SK-N-SH (cell line): ENCODE measurements at regions not wholly inside any gene's neighbourhood (a gene's known extent, or its start where the extent isn't known, plus 50 kb on each side); places are given as distances from the start of the nearest gene placed in this dataset.

ENCODE experiments used
- CTCF ChIA-PET: fragments of 300-600, 350-600 bp; formaldehyde crosslinking; extraction: SDS; loops from one replicate; lab custom pipeline; 2021; lab: Yijun Ruan, JAX
- POLR2A ChIA-PET: fragments of 350-600 bp; sonication (Branson Sonifier 250); formaldehyde crosslinking; extraction: SDS; loops from one replicate; lab custom pipeline; 2020; ENCODE audit warnings: antibody characterized with exemption, inconsistent platforms; lab: Yijun Ruan, JAX
- DNase-seq: peaks from one replicate; pipeline ENCODE4 v3.0.0; 2012
- H2AFZ ChIP-seq: fragments of 200-600 bp; sonication (generic); 2 replicates; pipeline ENCODE4 v1.8.1; 2016; ENCODE audit warnings: antibody characterized with exemption, mild to moderate bottlenecking, low read depth
- H3F3A ChIP-seq: fragments of 200-600 bp; sonication (generic); replicated peaks from 2 replicates; pipeline ENCODE3; 2016; ENCODE audit warnings: antibody characterized with exemption, mild to moderate bottlenecking; ENCODE audit not compliant: insufficient read depth
- H3K27ac ChIP-seq, 2 experiments: fragments of 200-500 bp in 1 of 2; fragments of 200-600 bp in 1 of 2; sonication (Bioruptor generic) in 1 of 2; sonication (generic), shearing (Covaris generic) in 1 of 2; 2 replicates each; pipeline versions ENCODE4 v1.5.1 to v1.6.1; 2014 to 2016; ENCODE audit warnings: low read depth in 2 of 2, inconsistent platforms in 1 of 2, low read length in 1 of 2, mild to moderate bottlenecking in 1 of 2, mixed read lengths in 1 of 2
- H3K27me3 ChIP-seq: fragments of 200-600 bp; sonication (generic), shearing (Covaris generic); 2 replicates; pipeline ENCODE4 v1.6.1; 2016; ENCODE audit warnings: mixed run types; ENCODE audit not compliant: insufficient read depth
- H3K36me3 ChIP-seq, 2 experiments: fragments of 200-500 bp in 1 of 2; fragments of 200-600 bp in 1 of 2; sonication (Bioruptor generic) in 1 of 2; sonication (generic) in 1 of 2; replicated peaks in 1 of 2; 2 replicates each; pipeline versions ENCODE3 to v1.5.1; 2014 to 2016; ENCODE audit warnings: low read length in 1 of 2, mild to moderate bottlenecking in 1 of 2; ENCODE audit not compliant: insufficient read depth in 2 of 2, control insufficient read depth in 1 of 2
- H3K4me1 ChIP-seq, 2 experiments: fragments of 200-500 bp in 1 of 2; fragments of 200-600 bp in 1 of 2; sonication (Bioruptor generic) in 1 of 2; sonication (generic), shearing (Covaris generic) in 1 of 2; 2 replicates each; pipeline versions ENCODE4 v1.5.1 to v1.6.1; 2014 to 2016; ENCODE audit warnings: low read depth in 1 of 2, low read length in 1 of 2, mixed run types in 1 of 2; ENCODE audit not compliant: insufficient read depth in 2 of 2, control insufficient read depth in 1 of 2
- H3K4me2 ChIP-seq: fragments of 200-600 bp; sonication (generic), shearing (Covaris generic); 2 replicates; pipeline ENCODE4 v1.6.1; 2017; ENCODE audit warnings: mixed run types
- H3K4me3 ChIP-seq, 2 experiments: fragments of 200-500 bp in 1 of 2; fragments of 200-600 bp in 1 of 2; sonication (Bioruptor generic) in 1 of 2; sonication (generic), shearing (Covaris generic) in 1 of 2; 2 replicates each; pipeline versions ENCODE4 v1.5.1 to v1.8.1; 2014 to 2016; ENCODE audit warnings: low read depth in 2 of 2, inconsistent platforms in 1 of 2, low read length in 1 of 2, mild to moderate bottlenecking in 1 of 2, mixed read lengths in 1 of 2, moderate library complexity in 1 of 2
- H3K79me2 ChIP-seq: fragments of 200-600 bp; sonication (generic); 2 replicates; pipeline ENCODE4 v1.8.1; 2017; ENCODE audit warnings: mild to moderate bottlenecking; ENCODE audit not compliant: insufficient read depth
- H3K9ac ChIP-seq: fragments of 200-600 bp; sonication (generic); 2 replicates; pipeline ENCODE4 v1.6.1; 2017; ENCODE audit warnings: mixed run types
- H3K9me2 ChIP-seq: fragments of 200-600 bp; sonication (generic); 2 replicates; pipeline ENCODE4 v1.6.1; 2017; ENCODE audit warnings: mixed run types
- H3K9me3 ChIP-seq: fragments of 200-600 bp; sonication (generic); 2 replicates; pipeline ENCODE4 v1.6.1; 2017; ENCODE audit warnings: mixed run types, mild to moderate bottlenecking, moderate library complexity
- H4K20me1 ChIP-seq: fragments of 200-600 bp; sonication (generic); 2 replicates; pipeline ENCODE4 v1.6.1; 2017; ENCODE audit warnings: mild to moderate bottlenecking, mixed run types; ENCODE audit not compliant: insufficient read depth
- CTCF ChIP-seq: fragments of 200-600 bp; sonication (generic); IDR thresholded peaks from 2 replicates; pipeline ENCODE4 v1.6.1; 2017; ENCODE audit warnings: antibody characterized with exemption, mild to moderate bottlenecking, moderate library complexity
- ELF1 ChIP-seq: IDR thresholded peaks from 2 replicates; pipeline ENCODE4 v1.4.0; 2012
- EZH2phosphoT487 ChIP-seq: fragments of 200-600 bp; sonication (generic); IDR thresholded peaks from 2 replicates; pipeline ENCODE4 v1.6.1; 2017; ENCODE audit warnings: low read depth, mixed run types, mild to moderate bottlenecking, antibody characterized with exemption, moderate library complexity, borderline replicate concordance
- FOXJ3 ChIP-seq: sonication (generic); formaldehyde crosslinking; IDR thresholded peaks from 2 replicates; pipeline ENCODE4 v1.5.1; 2020; ENCODE audit warnings: mild to moderate bottlenecking, missing genetic modification reagents
- FOXM1 ChIP-seq: IDR thresholded peaks from 2 replicates; pipeline ENCODE4 v1.4.0; 2012; ENCODE audit warnings: low read depth, mild to moderate bottlenecking
- GABPA ChIP-seq: IDR thresholded peaks from 2 replicates; pipeline ENCODE4 v1.4.0; 2012; ENCODE audit warnings: low read depth, mild to moderate bottlenecking
- NFIC ChIP-seq: IDR thresholded peaks from 2 replicates; pipeline ENCODE4 v1.4.0; 2012; ENCODE audit warnings: borderline replicate concordance
- RAD21 ChIP-seq: IDR thresholded peaks from 2 replicates; pipeline ENCODE4 v1.6.1; 2012; ENCODE audit warnings: mild to moderate bottlenecking, low read length
- RCOR1 ChIP-seq: fragments of 150-350 bp; IDR thresholded peaks from 2 replicates; pipeline ENCODE4 v1.6.1; 2017; ENCODE audit warnings: antibody characterized with exemption, low read length
- RXRA ChIP-seq: IDR thresholded peaks from 2 replicates; pipeline ENCODE4 v1.4.0; 2012; ENCODE audit warnings: low read depth, mild to moderate bottlenecking, borderline replicate concordance
- TAF1 ChIP-seq: IDR thresholded peaks from 2 replicates; pipeline ENCODE4 v1.6.1; 2012; ENCODE audit warnings: low read depth, mild to moderate bottlenecking, low read length, moderate library complexity, borderline replicate concordance
- TEAD4 ChIP-seq: IDR thresholded peaks from 2 replicates; pipeline ENCODE4 v1.4.0; 2012; ENCODE audit warnings: mild to moderate bottlenecking, borderline replicate concordance; ENCODE audit not compliant: insufficient read depth
- USF1 ChIP-seq: IDR thresholded peaks from 2 replicates; pipeline ENCODE4 v1.4.0; 2012; ENCODE audit warnings: low read depth, borderline replicate concordance
- USF2 ChIP-seq: fragments of 150-350 bp; IDR thresholded peaks from 2 replicates; pipeline ENCODE4 v1.6.1; 2017; ENCODE audit warnings: antibody characterized with exemption, low read length, low read depth, borderline replicate concordance
- WGBS: methylation state at CpG from one replicate; pipeline ENCODE4 v1.1.6; 2017; ENCODE audit warnings: low lambda C conversion rate; 5-methylcytosine and 5-hydroxymethylcytosine counted together

GRCh38 chr14:61877035-61877390, 114.8 kb downstream of the SNAPC1 start:
- Histone ChIP-seq H3K79me2 (no peaks in the 10 kb centered on the region), H3K27ac (peak overlapping the region in 1 of 2 experiments; percentile 82; a peak in 2 of 4 replicates), H3K9me2 (no peaks in the 10 kb centered on the region), H3K4me2 (no peak overlapping the region), H2AFZ (no peak overlapping the region), H3K4me3 (no peak overlapping the region), H3K27me3 (peaks cover 13% of the 10 kb centered on the region), H3K4me1 (peaks cover 0 to 18% of the 10 kb centered on the region in 2 experiments; a peak in 1 of 4 replicates), H3K36me3 (no peaks in the 10 kb centered on the region), H3K9me3 (no peaks in the 10 kb centered on the region), H3K9ac (no peak overlapping the region), H4K20me1 (no peaks in the 10 kb centered on the region), H3F3A (no peaks in the 10 kb centered on the region)
- DNase-seq: peak; percentile 31
- 49% methylated on average over 6 of the region's 6 CpGs for WGBS
- ChIA-PET CTCF (interaction anchor here (0.9 to 4.8 kb wide), 4 partner anchors 17 to 248 kb away, joined by 3 to 27 read pairs (median 4); no protein-coding TSS in a partner anchor), POLR2A (no interaction called here)
- TF ChIP-seq RXRA (no peak), FOXM1 (no peak), TEAD4 (no peak), GABPA (no peak)

GRCh38 chr14:61877768-61878167, 115.5 kb downstream of the SNAPC1 start:
- Histone ChIP-seq H3K9me3 (no peaks in the 10 kb centered on the region), H3K27ac (no peak overlapping the region), H3F3A (no peaks in the 10 kb centered on the region), H2AFZ (no peak overlapping the region), H3K36me3 (no peaks in the 10 kb centered on the region), H3K9me2 (no peaks in the 10 kb centered on the region), H3K27me3 (peaks cover 13% of the 10 kb centered on the region), H3K9ac (no peak overlapping the region), H3K4me1 (peaks cover 0 to 18% of the 10 kb centered on the region in 2 experiments; a peak in 1 of 4 replicates), H3K79me2 (no peaks in the 10 kb centered on the region), H4K20me1 (no peaks in the 10 kb centered on the region), H3K4me3 (no peak overlapping the region), H3K4me2 (no peak overlapping the region)
- POLR2A ChIA-PET: no interaction called here
- CTCF ChIA-PET: interaction anchor here (0.9 to 4.8 kb wide), 2 partner anchors 16 to 40 kb away, joined by 4 to 27 read pairs; no protein-coding TSS in a partner anchor
- WGBS: 34% methylated on average over 5 of the region's 5 CpGs
- no peak for DNase-seq
- TF ChIP-seq EZH2phosphoT487 (no peak), USF1 (no peak), TAF1 (no peak), FOXJ3 (CRISPR knock-in tag) (no peak), RAD21 (no peak)

- CTCF ChIA-PET: interaction anchor here (4.8 kb wide), 1 partner anchor 15 kb away, joined by 27 read pairs; no protein-coding TSS in a partner anchor
Observed at GRCh38 chr14:61878931-61879330, 116.7 kb downstream of the SNAPC1 start.

More at GRCh38 chr14:61878931-61879330, 116.7 kb downstream of the SNAPC1 start:
- no peaks in the 10 kb centered on the region for H3F3A ChIP-seq
- POLR2A ChIA-PET: no interaction called here
- no peak overlapping the region for H3K27ac ChIP-seq
- H3K79me2 ChIP-seq: no peaks in the 10 kb centered on the region
- H3K4me1 ChIP-seq: peaks cover 0 to 18% of the 10 kb centered on the region in 2 experiments; a peak in 1 of 4 replicates
- no peak overlapping the region for H2AFZ ChIP-seq
- peaks cover 13% of the 10 kb centered on the region for H3K27me3 ChIP-seq
- no peak overlapping the region for H3K9ac ChIP-seq
- no peaks in the 10 kb centered on the region for H4K20me1 ChIP-seq
- 9% methylated on average over 1 of the region's 1 CpG for WGBS
- no peaks in the 10 kb centered on the region for H3K36me3 ChIP-seq
- no peaks in the 10 kb centered on the region for H3K9me2 ChIP-seq
- no peak overlapping the region for H3K4me2 ChIP-seq
- no peaks in the 10 kb centered on the region for H3K9me3 ChIP-seq
- no peak for DNase-seq
- H3K4me3 ChIP-seq: no peak overlapping the region
- TF ChIP-seq EZH2phosphoT487 (no peak), RCOR1 (no peak), USF1 (no peak), TEAD4 (no peak), USF2 (no peak), RAD21 (no peak), NFIC (no peak), CTCF (no peak), ELF1 (no peak)
